Small intestine (tissue), 7 donors: ENCODE measurements at regions not wholly inside any gene's neighbourhood (a gene's known extent, or its start where the extent isn't known, plus 50 kb on each side); places are given as distances from the start of the nearest gene placed in this dataset.

Experiments used
- DNase-seq, 2 donors: peaks; one replicate each; pipeline versions ENCODE4 v3.0.0 to v3.0.0-alpha.2; 2013
- FAIRE-seq: peaks from 2 replicates; lab custom pipeline; 2012; peaks lifted over from hg19 to GRCh38; lab: Jason Lieb, UNC
- H3K27ac ChIP-seq, 3 donors: one replicate each; pipeline ENCODE4 v1.5.1; 2013; ENCODE audit warnings: low read length in 2 of 3, mild to moderate bottlenecking in 2 of 3, control low read depth in 1 of 3, inconsistent platforms in 1 of 3, low read depth in 1 of 3, moderate library complexity in 1 of 3
- H3K27me3 ChIP-seq, 3 donors: one replicate each; pipeline ENCODE4 v1.6.1; 2013; ENCODE audit warnings: low read length in 3 of 3, inconsistent platforms in 1 of 3; ENCODE audit not compliant: control insufficient read depth in 3 of 3, insufficient read depth in 3 of 3
- H3K36me3 ChIP-seq, 3 donors: one replicate each; pipeline ENCODE4 v1.6.1; 2013; ENCODE audit warnings: low read length in 3 of 3, inconsistent platforms in 1 of 3, low read depth in 1 of 3, mild to moderate bottlenecking in 1 of 3, moderate library complexity in 1 of 3; ENCODE audit not compliant: control insufficient read depth in 3 of 3, insufficient read depth in 2 of 3
- H3K4me1 ChIP-seq, 3 donors: one replicate each; pipeline ENCODE4 v1.6.1; 2013; ENCODE audit warnings: low read length in 2 of 3, inconsistent platforms in 1 of 3, low read depth in 1 of 3, mild to moderate bottlenecking in 1 of 3, moderate library complexity in 1 of 3; ENCODE audit not compliant: control insufficient read depth in 3 of 3, insufficient read depth in 2 of 3
- H3K4me3 ChIP-seq, 3 donors: one replicate each; pipeline ENCODE4 v1.5.1; 2013; ENCODE audit warnings: low read length in 3 of 3, control low read depth in 1 of 3, inconsistent platforms in 1 of 3, low read depth in 1 of 3, mild to moderate bottlenecking in 1 of 3, moderate library complexity in 1 of 3
- H3K9me3 ChIP-seq, 2 donors: one replicate each; pipeline ENCODE4 v1.6.1; 2013; ENCODE audit warnings: low read depth in 1 of 2, low read length in 1 of 2; ENCODE audit not compliant: control insufficient read depth in 2 of 2, insufficient read depth in 1 of 2
- WGBS, 3 donors: extraction: QIAGEN DNeasy Blood & Tissue Kit; methylation state at CpG; one replicate each; pipeline ENCODE4 v1.1.7; 2013; 5-methylcytosine and 5-hydroxymethylcytosine counted together
- donor health status: healthy with polysubstance abuse.
- donor health status: control.
- donor health status: control.
- donor health status: Bipolar disorder and iron deficiency.
- donor health status: healthy.

- H3K4me3 ChIP-seq = no peak overlapping the region
- no peaks in the 10 kb centered on the region for H3K36me3 ChIP-seq
- no peaks in the 10 kb centered on the region for H3K4me1 ChIP-seq
- peaks cover 0 to 2% (median 0%) of the 10 kb centered on the region in 3 donors for H3K27me3 ChIP-seq
- 97 to 100% (median 100%) methylated on average over 1 of the region's 1 CpG for WGBS, 3 donors
- DNase-seq = no peak
- H3K27ac ChIP-seq = no peak overlapping the region
- no peak for FAIRE-seq
- H3K9me3 ChIP-seq = no peaks in the 10 kb centered on the region
These were observed 62.4 kb upstream of the SPATS2L start for GRCh38 chr2:200244111-200244510.

- Histone ChIP-seq H3K4me3 (no peak overlapping the region), H3K27me3 (no peaks in the 10 kb centered on the region), H3K36me3 (no peaks in the 10 kb centered on the region), H3K9me3 (no peaks in the 10 kb centered on the region), H3K4me1 (no peaks in the 10 kb centered on the region), H3K27ac (no peak overlapping the region)
- no peak for DNase-seq
- FAIRE-seq = no peak
- WGBS, 3 donors = 69 to 83% (median 79%) methylated on average over 2 of the region's 2 CpGs
These were observed 59.0 kb upstream of the SPATS2L start for GRCh38 chr2:200247494-200247893.

GRCh38 chr2:200252265-200253067 is 54.0 kb upstream of the SPATS2L start:
- no peaks in the 10 kb centered on the region for H3K9me3 ChIP-seq
- no peaks in the 10 kb centered on the region for H3K4me1 ChIP-seq
- no peak for FAIRE-seq
- 48 to 76% (median 63%) methylated on average over 8 of the region's 8 CpGs for WGBS, 3 donors
- H3K27me3 ChIP-seq = peaks cover 0 to 2% (median 0%) of the 10 kb centered on the region in 3 donors
- H3K27ac ChIP-seq = no peak overlapping the region
- no peaks in the 10 kb centered on the region for H3K36me3 ChIP-seq
- DNase-seq = no peak
- H3K4me3 ChIP-seq = no peak overlapping the region

GRCh38 chr2:200253639-200254038 is 52.9 kb upstream of the SPATS2L start:
- Histone ChIP-seq H3K36me3 (no peaks in the 10 kb centered on the region), H3K27me3 (peaks cover 0 to 2% (median 0%) of the 10 kb centered on the region in 3 donors), H3K9me3 (no peaks in the 10 kb centered on the region), H3K4me3 (no peak overlapping the region), H3K27ac (no peak overlapping the region), H3K4me1 (no peaks in the 10 kb centered on the region)
- 53 to 67% (median 53%) methylated on average over 2 of the region's 2 CpGs for WGBS, 3 donors
- no peak for DNase-seq
- no peak for FAIRE-seq

GRCh38 chr2:200254773-200255172 is 51.7 kb upstream of the SPATS2L start:
- Histone ChIP-seq H3K27me3 (peaks cover 0 to 2% (median 0%) of the 10 kb centered on the region in 3 donors), H3K27ac (no peak overlapping the region), H3K4me3 (no peak overlapping the region), H3K9me3 (no peaks in the 10 kb centered on the region), H3K4me1 (peaks cover 0 to 4% (median 0%) of the 10 kb centered on the region in 3 donors), H3K36me3 (no peaks in the 10 kb centered on the region)
- DNase-seq (no peak), FAIRE-seq (no peak)
- WGBS, 3 donors = 80 to 91% (median 89%) methylated on average over 4 of the region's 4 CpGs

- Histone ChIP-seq H3K27me3 (peaks cover 0 to 2% (median 0%) of the 10 kb centered on the region in 3 donors), H3K9me3 (no peaks in the 10 kb centered on the region), H3K4me1 (peaks cover 0 to 4% (median 0%) of the 10 kb centered on the region in 3 donors), H3K36me3 (no peaks in the 10 kb centered on the region), H3K27ac (no peak overlapping the region), H3K4me3 (no peak overlapping the region)
- no peak for DNase-seq
- no peak for FAIRE-seq
- WGBS, 3 donors = 85 to 93% (median 92%) methylated on average over 3 of the region's 3 CpGs
These were observed 50.9 kb upstream of the SPATS2L start for GRCh38 chr2:200255549-200255948.
